Left ventricle myocardium inferior (tissue), 1 donor: ENCODE measurements at regions not wholly inside any gene's neighbourhood (a gene's known extent, or its start where the extent isn't known, plus 50 kb on each side); places are given as distances from the start of the nearest gene placed in this dataset.
"Not testable (repeated sequence)": the region's sequence is repeated elsewhere in the genome, so short reads cannot be mapped to it uniquely, and the experiment has no call there.

ENCODE experiments used
- DNase-seq: peaks from one replicate; pipeline ENCODE4 v3.0.0-alpha.2; 2020
- H3K27ac ChIP-seq: fragments of 200-600 bp; replicated peaks from 2 replicates; pipeline ENCODE4 v1.8.0; 2021
- H3K27me3 ChIP-seq: fragments of 200-600 bp; 2 replicates; pipeline ENCODE4 v1.8.0; 2021; ENCODE audit warnings: low read depth
- H3K36me3 ChIP-seq: fragments of 200-600 bp; 2 replicates; pipeline ENCODE4 v1.8.0; 2021
- H3K4me1 ChIP-seq: fragments of 200-600 bp; 2 replicates; pipeline ENCODE4 v1.8.0; 2021
- H3K4me3 ChIP-seq: fragments of 200-600 bp; 2 replicates; pipeline ENCODE4 v1.8.0; 2021; ENCODE audit warnings: mild to moderate bottlenecking, moderate library complexity
- H3K9me3 ChIP-seq: fragments of 200-600 bp; replicated peaks from 2 replicates; pipeline ENCODE4 v1.8.0; 2021
- intact Hi-C: fragments of 100-400 bp; cut with micrococcal nuclease; formaldehyde crosslinking; loops from one replicate; pipeline ENCODE4 v1.11.0; 2022
- TF ChIP-seq, protein P1 (sequence below): fragments of 200-600 bp; IDR thresholded peaks from 2 replicates; pipeline ENCODE4 v1.8.0; 2021; ENCODE audit warnings: antibody characterized with exemption, mild to moderate bottlenecking, borderline replicate concordance
- donor health status: DM: no; HTN: yes; CAD: no; lungs with severe emphysema.

DNA sequence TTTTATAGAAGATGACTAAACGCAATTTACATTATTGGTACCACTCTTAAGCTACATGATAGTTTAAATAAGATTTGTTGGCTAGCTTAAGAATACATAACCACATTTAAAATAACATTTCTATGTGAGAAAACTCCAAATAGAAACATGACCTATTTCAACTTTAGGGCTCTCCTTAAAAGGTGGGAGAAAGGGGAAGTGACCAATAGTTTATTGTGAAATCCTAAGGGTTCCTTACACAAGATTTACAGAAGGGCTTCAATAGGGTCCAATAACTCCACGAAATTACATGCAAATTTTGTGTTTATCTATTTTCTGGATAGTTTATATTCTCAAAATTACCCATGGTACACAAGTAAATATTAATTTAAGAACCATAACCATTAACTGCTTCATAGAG is 91.6 kb upstream of the DST start:
- no peaks in the 10 kb centered on the region for H3K27me3 ChIP-seq
- DNase-seq: no peak
- no peaks in the 10 kb centered on the region for H3K36me3 ChIP-seq
- H3K9me3 ChIP-seq: no peaks in the 10 kb centered on the region
- intact Hi-C loops: no loop called here
- H3K27ac ChIP-seq: no peak overlapping the region
- TF ChIP-seq, protein P1, sequence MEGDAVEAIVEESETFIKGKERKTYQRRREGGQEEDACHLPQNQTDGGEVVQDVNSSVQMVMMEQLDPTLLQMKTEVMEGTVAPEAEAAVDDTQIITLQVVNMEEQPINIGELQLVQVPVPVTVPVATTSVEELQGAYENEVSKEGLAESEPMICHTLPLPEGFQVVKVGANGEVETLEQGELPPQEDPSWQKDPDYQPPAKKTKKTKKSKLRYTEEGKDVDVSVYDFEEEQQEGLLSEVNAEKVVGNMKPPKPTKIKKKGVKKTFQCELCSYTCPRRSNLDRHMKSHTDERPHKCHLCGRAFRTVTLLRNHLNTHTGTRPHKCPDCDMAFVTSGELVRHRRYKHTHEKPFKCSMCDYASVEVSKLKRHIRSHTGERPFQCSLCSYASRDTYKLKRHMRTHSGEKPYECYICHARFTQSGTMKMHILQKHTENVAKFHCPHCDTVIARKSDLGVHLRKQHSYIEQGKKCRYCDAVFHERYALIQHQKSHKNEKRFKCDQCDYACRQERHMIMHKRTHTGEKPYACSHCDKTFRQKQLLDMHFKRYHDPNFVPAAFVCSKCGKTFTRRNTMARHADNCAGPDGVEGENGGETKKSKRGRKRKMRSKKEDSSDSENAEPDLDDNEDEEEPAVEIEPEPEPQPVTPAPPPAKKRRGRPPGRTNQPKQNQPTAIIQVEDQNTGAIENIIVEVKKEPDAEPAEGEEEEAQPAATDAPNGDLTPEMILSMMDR: no peak
- peaks cover 51% of the 10 kb centered on the region for H3K4me1 ChIP-seq
- no peak overlapping the region for H3K4me3 ChIP-seq

DNA sequence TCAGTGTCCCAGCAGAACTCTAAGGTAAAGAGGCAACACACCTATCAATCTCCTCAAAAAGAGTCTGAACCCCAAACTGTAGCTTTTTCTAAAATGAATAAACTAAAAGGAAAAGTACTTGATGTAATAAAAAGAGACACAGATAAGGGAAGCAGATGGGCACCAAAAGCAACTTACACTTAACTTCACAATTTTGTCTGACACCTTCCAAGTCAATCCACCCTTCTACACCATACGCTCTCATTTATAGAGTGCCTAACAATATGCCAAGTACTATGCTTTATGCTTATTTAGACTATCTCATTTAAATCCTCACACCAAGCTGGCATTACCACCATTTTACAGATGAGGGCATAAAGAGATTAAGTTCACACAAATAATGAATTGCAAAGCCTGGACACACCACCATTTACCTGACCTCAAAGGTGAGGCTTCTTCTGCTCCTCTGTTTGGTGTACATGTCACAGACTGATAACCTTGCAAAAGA is 90.6 kb upstream of the DST start:
- H3K36me3 ChIP-seq: no peaks in the 10 kb centered on the region
- H3K27me3 ChIP-seq: no peaks in the 10 kb centered on the region
- no peaks in the 10 kb centered on the region for H3K9me3 ChIP-seq
- H3K4me3 ChIP-seq: no peak overlapping the region
- H3K27ac ChIP-seq: no peak overlapping the region
- DNase-seq: no peak
- H3K4me1 ChIP-seq: peaks cover 50% of the 10 kb centered on the region
- intact Hi-C loops: no loop called here
- TF ChIP-seq, protein P1: no peak

DNA sequence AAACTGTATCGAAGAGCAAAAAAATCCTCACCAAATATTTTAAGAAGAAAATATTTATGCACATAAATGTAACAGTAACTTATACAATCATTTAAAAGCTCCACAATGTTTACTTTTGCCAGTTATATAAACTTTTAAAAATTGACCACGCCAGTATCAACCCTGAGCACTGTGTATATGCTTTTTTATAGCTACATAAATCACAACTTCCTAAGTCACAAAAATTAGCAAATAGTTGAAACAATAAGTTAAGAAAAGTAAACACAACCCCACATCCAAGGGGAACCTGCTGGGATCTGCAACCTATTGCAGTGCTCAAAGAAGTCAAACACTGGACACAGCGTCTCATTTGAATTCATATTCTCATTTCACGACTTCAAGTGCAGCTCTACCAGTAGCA is 89.8 kb upstream of the DST start:
- Histone ChIP-seq H3K36me3 (no peaks in the 10 kb centered on the region), H3K4me1 (peaks cover 57% of the 10 kb centered on the region), H3K9me3 (no peaks in the 10 kb centered on the region), H3K4me3 (no peak overlapping the region), H3K27me3 (no peaks in the 10 kb centered on the region), H3K27ac (no peak overlapping the region)
- intact Hi-C loops: no loop called here
- TF ChIP-seq, protein P1: no peak
- DNase-seq: no peak

DNA sequence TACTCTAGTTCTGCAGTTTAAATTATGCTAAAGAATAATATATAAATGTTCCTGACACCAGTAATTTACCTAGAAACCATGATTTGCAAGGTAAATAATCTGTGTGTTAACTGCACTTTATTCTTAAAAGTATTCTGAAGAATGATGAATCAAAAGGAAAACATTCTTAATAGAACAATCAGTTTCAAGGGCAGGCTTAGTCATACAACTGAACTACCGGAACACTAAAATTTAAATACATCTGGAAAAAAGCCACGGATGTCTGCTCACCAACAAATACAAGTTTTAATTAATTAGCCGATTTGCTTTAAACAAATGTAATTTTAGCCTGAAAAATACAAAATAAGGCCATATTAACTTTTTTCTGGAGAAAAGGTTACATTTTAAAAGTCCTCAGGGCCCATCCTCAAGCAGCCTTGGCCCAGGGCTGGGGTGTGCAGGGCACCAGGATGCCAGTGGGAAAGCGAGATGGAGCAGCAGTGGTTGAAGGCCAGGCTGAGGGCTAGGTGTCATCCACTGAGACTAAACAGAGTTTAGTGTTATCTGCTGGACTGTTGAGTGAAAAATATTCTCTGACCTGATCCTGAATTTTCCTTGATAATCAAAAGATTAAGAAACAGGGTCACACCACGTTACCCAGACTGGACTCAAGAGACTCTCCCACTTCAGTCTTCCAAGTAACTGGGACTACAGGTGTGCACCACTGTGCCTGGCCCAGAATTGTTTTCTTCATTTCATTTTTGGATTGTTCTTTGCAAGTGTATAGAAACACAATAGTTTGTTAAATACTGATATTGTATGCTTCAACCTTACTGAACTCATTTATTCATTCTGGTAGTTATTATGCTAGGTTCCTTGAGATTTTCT is 88.2 kb upstream of the DST start:
- TF ChIP-seq, protein P1: no peak
- no peak for DNase-seq
- Histone ChIP-seq H3K27ac (peak overlapping the region; percentile 40), H3K4me3 (no peak overlapping the region), H3K27me3 (no peaks in the 10 kb centered on the region), H3K4me1 (peaks cover 72% of the 10 kb centered on the region), H3K9me3 (no peaks in the 10 kb centered on the region), H3K36me3 (no peaks in the 10 kb centered on the region)
- intact Hi-C loops: no loop called here

DNA sequence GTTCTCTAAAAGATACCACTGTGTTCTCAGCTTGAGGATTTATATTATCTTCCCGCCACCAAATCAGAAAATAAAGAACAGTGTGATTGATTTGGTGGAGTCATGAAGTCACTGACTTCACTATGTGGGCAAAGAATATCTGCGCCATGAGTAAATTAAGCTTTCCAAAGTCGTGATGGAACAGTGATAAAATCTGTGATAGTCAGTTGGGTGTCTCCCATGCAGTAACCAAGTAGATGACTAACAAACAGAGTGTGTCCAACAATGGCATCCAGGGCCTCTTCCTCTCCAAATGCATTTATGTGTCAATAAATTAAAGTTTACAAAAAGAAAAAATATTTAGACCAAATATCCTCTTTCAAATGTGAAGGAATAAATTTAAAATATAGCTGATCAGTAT is 87.0 kb upstream of the DST start:
- intact Hi-C loops: no loop called here
- no peaks in the 10 kb centered on the region for H3K36me3 ChIP-seq
- no peak overlapping the region for H3K4me3 ChIP-seq
- H3K27ac ChIP-seq: peak overlapping the region; percentile 40
- no peak for DNase-seq
- H3K4me1 ChIP-seq: peaks cover 77% of the 10 kb centered on the region
- no peaks in the 10 kb centered on the region for H3K9me3 ChIP-seq
- TF ChIP-seq, protein P1: no peak
- no peaks in the 10 kb centered on the region for H3K27me3 ChIP-seq

DNA sequence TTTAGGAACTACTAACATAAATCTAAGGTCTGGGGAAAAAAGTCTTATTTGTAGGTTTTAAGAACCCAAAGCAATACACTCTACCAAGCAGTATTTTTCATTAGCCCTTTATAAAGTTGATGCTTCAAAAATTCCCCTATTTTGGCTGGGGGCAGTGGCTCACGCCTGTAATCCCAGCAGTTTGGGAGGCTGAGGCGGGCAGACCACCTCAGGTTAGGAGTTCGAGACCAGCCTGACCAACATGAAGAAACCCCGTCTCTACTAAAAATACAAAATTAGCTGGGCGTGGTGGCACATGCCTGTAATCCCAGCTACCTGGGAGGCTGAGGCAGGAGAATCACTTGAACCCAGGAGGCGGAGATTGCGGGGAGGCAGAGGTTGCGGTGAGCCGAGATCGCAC is 86.5 kb upstream of the DST start:
- H3K36me3 ChIP-seq, intact Hi-C loops, DNase-seq, H3K9me3 ChIP-seq, H3K4me3 ChIP-seq, H3K27me3 ChIP-seq: not testable (repeated sequence)
- Histone ChIP-seq H3K4me1 (peaks cover 82% of the 10 kb centered on the region), H3K27ac (peak overlapping the region; percentile 40)
